ENCODE measurements at regions not wholly inside any gene's neighbourhood (a gene's known extent, or its start where the extent isn't known, plus 50 kb on each side); places are given as distances from the start of the nearest gene placed in this dataset.
A peak's percentile ranks its signal among the peaks of the same experiment; 100 is the strongest.

DNA sequence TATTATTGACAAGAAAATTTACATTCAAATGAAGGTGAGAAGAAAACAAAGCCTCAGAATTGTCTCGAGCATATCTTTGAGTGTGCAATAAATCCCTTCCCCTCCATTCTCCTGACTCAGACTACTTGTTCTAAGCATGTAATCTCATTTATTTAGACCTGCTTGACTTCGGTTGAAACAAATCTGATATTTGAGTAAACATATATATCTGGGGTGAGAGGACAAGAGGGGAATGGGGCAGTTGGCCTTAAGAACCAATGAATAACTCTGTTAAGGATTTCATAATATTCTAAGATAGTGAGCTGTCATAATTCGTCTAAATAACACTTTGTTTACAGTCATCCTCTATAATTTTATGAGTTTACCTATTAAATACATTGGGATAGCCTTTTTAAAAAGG lies 142.7 kb downstream of the SIPA1L2 start:
- H3K36me3 ChIP-seq = peaks cover 0 to 81% (median 7%) of the 10 kb centered on the region in 3 donors
- H3K27ac ChIP-seq = peak overlapping the region; percentile 34 to 62 (median 56)
- no peak overlapping the region for H3K4me3 ChIP-seq
- H3K4me1 ChIP-seq = peaks cover 3 to 24% (median 8%) of the 10 kb centered on the region in 3 donors
- intact Hi-C loops (cut with DNase I) = no loop called here
- H3K27me3 ChIP-seq = no peaks in the 10 kb centered on the region
- DNase-seq = no peak
- no peak for TF ChIP-seq POLR2A (IDR thresholded peaks at IDR 0.05)
- TF ChIP-seq, protein P1, sequence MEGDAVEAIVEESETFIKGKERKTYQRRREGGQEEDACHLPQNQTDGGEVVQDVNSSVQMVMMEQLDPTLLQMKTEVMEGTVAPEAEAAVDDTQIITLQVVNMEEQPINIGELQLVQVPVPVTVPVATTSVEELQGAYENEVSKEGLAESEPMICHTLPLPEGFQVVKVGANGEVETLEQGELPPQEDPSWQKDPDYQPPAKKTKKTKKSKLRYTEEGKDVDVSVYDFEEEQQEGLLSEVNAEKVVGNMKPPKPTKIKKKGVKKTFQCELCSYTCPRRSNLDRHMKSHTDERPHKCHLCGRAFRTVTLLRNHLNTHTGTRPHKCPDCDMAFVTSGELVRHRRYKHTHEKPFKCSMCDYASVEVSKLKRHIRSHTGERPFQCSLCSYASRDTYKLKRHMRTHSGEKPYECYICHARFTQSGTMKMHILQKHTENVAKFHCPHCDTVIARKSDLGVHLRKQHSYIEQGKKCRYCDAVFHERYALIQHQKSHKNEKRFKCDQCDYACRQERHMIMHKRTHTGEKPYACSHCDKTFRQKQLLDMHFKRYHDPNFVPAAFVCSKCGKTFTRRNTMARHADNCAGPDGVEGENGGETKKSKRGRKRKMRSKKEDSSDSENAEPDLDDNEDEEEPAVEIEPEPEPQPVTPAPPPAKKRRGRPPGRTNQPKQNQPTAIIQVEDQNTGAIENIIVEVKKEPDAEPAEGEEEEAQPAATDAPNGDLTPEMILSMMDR (IDR thresholded peaks at IDR 0.05) = no peak
- H3K9me3 ChIP-seq = no peaks in the 10 kb centered on the region
- WGBS, 2 donors = 75 to 85% methylated on average over 3 of the region's 3 CpGs

DNA sequence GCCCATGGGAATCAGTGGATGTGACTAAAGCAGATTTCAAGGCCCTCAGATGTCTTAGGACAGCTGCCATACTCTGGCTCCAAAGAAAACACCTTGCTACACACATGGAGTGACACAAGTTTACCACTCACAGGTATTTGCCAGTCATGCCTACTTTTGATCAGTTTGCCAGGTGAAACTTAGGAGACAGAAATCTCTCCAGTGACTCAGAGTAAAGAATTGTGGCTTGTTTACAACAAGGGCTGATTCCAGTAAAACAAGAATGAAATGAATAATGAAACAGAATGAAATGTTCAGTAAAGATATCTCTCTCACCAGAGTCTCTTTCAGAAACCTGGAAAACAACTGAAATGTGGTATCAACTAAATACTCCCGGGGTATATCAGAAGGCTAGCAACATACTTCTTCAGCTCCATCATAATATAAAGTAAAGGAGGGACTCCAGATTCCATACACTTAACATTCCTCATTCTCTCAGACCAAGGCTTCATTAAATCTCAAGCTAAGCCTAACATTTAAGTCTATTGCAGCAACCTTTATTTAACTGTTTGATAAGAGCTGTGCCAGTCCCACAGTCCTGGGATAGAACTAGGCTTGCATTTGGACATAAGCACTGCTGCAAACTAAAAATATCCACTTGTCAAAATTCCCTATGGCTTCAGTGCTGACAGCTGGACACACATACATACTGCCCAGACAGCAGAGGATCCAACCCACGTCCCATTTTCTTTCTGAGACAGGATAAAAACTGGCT lies 143.3 kb downstream of the SIPA1L2 start:
- Histone ChIP-seq H3K4me1 (peaks cover 3 to 24% (median 8%) of the 10 kb centered on the region in 3 donors), H3K36me3 (peaks cover 0 to 81% (median 7%) of the 10 kb centered on the region in 3 donors), H3K9me3 (no peaks in the 10 kb centered on the region), H3K27ac (peak overlapping the region; percentile 34 to 66 (median 60)), H3K4me3 (no peak overlapping the region), H3K27me3 (no peaks in the 10 kb centered on the region)
- 58 to 66% methylated on average over 2 of the region's 2 CpGs for WGBS, 2 donors
- intact Hi-C loops (cut with DNase I) = no loop called here
- no peak for DNase-seq
- TF ChIP-seq, protein P1 (IDR thresholded peaks at IDR 0.05) = no peak
- no peak for TF ChIP-seq POLR2A (IDR thresholded peaks at IDR 0.05)

DNA sequence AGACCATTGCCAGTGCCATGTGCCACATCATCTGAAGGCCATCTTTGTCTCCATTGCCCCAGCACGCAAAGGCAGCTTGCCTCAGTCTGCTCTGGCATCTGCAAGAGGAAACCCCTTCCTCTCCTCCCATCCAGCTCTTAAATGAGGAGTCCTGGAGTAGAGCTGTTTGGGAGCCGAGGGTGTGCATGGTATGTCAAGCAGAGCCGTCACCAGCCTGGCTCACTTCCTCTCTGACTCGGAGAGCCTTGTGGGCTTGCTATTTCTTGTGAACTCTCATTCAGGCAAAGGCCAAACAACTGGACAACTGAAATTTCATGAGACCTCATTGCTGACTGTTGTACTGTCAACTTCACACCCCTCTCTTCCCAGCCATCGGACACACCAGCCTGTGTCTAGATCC lies 143.9 kb downstream of the SIPA1L2 start:
- H3K4me3 ChIP-seq = no peak overlapping the region
- TF ChIP-seq, protein P1 (IDR thresholded peaks at IDR 0.05) = no peak
- no peak for TF ChIP-seq POLR2A (IDR thresholded peaks at IDR 0.05)
- no peaks in the 10 kb centered on the region for H3K27me3 ChIP-seq
- intact Hi-C loops (cut with DNase I) = no loop called here
- no peaks in the 10 kb centered on the region for H3K9me3 ChIP-seq
- no peak for DNase-seq
- WGBS, 2 donors = 61 to 78% methylated on average over 3 to 5 of the region's 5 CpGs
- H3K36me3 ChIP-seq = peaks cover 0 to 81% (median 3%) of the 10 kb centered on the region in 3 donors
- peak overlapping the region; percentile 9 to 66 (median 56) for H3K27ac ChIP-seq
- peaks cover 3 to 24% (median 8%) of the 10 kb centered on the region in 3 donors for H3K4me1 ChIP-seq

DNA sequence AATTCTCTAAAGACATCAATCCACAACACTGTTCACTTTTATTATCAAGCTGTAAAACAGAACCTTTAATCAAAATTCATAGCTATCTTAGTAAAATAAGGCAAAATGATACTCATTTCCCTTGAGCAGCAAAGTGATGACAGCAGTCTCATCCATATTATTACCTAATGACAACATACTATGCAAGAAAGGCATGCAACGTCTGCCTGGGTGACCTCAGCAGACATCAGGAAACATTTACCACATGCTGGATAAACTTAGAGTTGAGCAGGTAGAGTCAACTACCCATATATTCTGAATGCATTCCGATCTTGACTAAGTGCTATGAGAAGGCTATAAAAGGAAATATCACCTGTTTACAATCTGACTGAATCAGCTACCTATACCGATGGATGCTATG lies 145.1 kb downstream of the SIPA1L2 start:
- no peak for DNase-seq
- peaks cover 0 to 76% (median 0%) of the 10 kb centered on the region in 3 donors for H3K36me3 ChIP-seq
- H3K27me3 ChIP-seq = no peaks in the 10 kb centered on the region
- no peak overlapping the region for H3K4me3 ChIP-seq
- H3K9me3 ChIP-seq = no peaks in the 10 kb centered on the region
- no peak overlapping the region for H3K27ac ChIP-seq
- H3K4me1 ChIP-seq = peaks cover 3 to 24% (median 8%) of the 10 kb centered on the region in 3 donors
- no peak for TF ChIP-seq POLR2A (IDR thresholded peaks at IDR 0.05)
- TF ChIP-seq, protein P1 (IDR thresholded peaks at IDR 0.05) = no peak
- intact Hi-C loops (cut with DNase I) = no loop called here
- WGBS, 2 donors = 63 to 87% methylated on average over 3 of the region's 3 CpGs

DNA sequence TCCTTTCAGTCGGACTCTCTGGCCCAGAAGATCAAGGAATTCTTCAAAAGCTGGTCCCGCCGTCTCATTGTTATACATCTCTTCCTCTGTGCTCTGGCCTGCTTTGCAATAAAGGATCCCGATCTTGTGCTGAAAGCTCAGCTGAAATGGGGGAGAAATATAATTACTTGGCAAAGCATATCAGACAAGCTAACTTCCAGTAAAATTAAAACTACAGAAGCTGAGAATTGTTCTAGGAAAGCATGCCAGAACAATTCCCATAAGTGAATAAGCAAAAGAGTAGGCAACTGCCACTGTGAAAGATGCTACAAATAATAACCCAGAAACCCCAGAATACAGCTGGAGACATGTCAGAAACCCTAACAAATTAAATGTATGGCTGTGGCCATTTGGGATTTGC lies 146.1 kb downstream of the SIPA1L2 start:
- H3K36me3 ChIP-seq = peaks cover 0 to 76% (median 0%) of the 10 kb centered on the region in 3 donors
- WGBS, 2 donors = 55 to 83% methylated on average over 4 of the region's 4 CpGs
- intact Hi-C loops (cut with DNase I) = no loop called here

More for the DNA sequence above, 146.1 kb downstream of the SIPA1L2 start:
- no peak overlapping the region for H3K27ac ChIP-seq
- peaks cover 3 to 24% (median 8%) of the 10 kb centered on the region in 3 donors for H3K4me1 ChIP-seq
- DNase-seq = no peak
- H3K27me3 ChIP-seq = no peaks in the 10 kb centered on the region
- TF ChIP-seq, protein P1 (IDR thresholded peaks at IDR 0.05) = no peak
- TF ChIP-seq POLR2A (IDR thresholded peaks at IDR 0.05) = no peak
- no peaks in the 10 kb centered on the region for H3K9me3 ChIP-seq
- no peak overlapping the region for H3K4me3 ChIP-seq
